NK-92 treated with Interleukin-12 subunit alpha and Interleukin-12 subunit beta, amount 100 ng/mL, for 24 hours (cell line): ENCODE measurements at regions not wholly inside any gene's neighbourhood (a gene's known extent, or its start where the extent isn't known, plus 50 kb on each side); places are given as distances from the start of the nearest gene placed in this dataset.

ENCODE experiments used
- DNase-seq: peaks from one replicate; lab custom pipeline; 2025; lab: John Stamatoyannopoulos, UW

GRCh38 chr3:151935446-151935845, 62.0 kb downstream of the SUCNR1 start:
- DNase-seq, result no peak

- no peak for DNase-seq
Observed at GRCh38 chr3:151940481-151940880, 67.0 kb downstream of the SUCNR1 start.

- DNase-seq, result no peak
Observed at GRCh38 chr3:151943539-151943938, 70.1 kb downstream of the SUCNR1 start.

GRCh38 chr3:151944356-151944755, 70.9 kb downstream of the SUCNR1 start:
- DNase-seq, result no peak

- DNase-seq, result no peak
Observed at GRCh38 chr3:151946606-151947005, 73.2 kb downstream of the SUCNR1 start.

GRCh38 chr3:151949706-151950105, 76.3 kb downstream of the SUCNR1 start:
- no peak for DNase-seq

- no peak for DNase-seq
Observed at GRCh38 chr3:151955356-151955755, 81.9 kb downstream of the SUCNR1 start.

GRCh38 chr3:151960961-151961580, 87.6 kb downstream of the SUCNR1 start:
- no peak for DNase-seq

- DNase-seq, result no peak
Observed at GRCh38 chr3:151962352-151962751, 88.9 kb downstream of the SUCNR1 start.

- no peak for DNase-seq
Observed at GRCh38 chr3:151962912-151963311, 89.5 kb downstream of the SUCNR1 start.

- no peak for DNase-seq
Observed at GRCh38 chr3:151964743-151965142, 91.3 kb downstream of the SUCNR1 start.

- no peak for DNase-seq
Observed at GRCh38 chr3:151969026-151969642, 95.7 kb downstream of the SUCNR1 start.

GRCh38 chr3:151971814-151972579, 98.6 kb downstream of the SUCNR1 start:
- DNase-seq, result no peak

- DNase-seq, result no peak
Observed at GRCh38 chr3:151974067-151974466, 100.6 kb downstream of the SUCNR1 start.

GRCh38 chr3:151976211-151977050, 103.0 kb downstream of the SUCNR1 start:
- no peak for DNase-seq

- DNase-seq, result no peak
Observed at GRCh38 chr3:151979906-151980305, 106.5 kb downstream of the SUCNR1 start.

GRCh38 chr3:151983538-151983937, 110.1 kb downstream of the SUCNR1 start:
- no peak for DNase-seq

GRCh38 chr3:151985787-151986430, 112.5 kb downstream of the SUCNR1 start:
- no peak for DNase-seq

GRCh38 chr3:151987893-151988292, 114.5 kb downstream of the SUCNR1 start:
- no peak for DNase-seq

GRCh38 chr3:151989621-151990020, 116.2 kb downstream of the SUCNR1 start:
- no peak for DNase-seq

GRCh38 chr3:151990696-151991376, 117.4 kb downstream of the SUCNR1 start:
- DNase-seq, result no peak
